WTC11 (cell line): ENCODE measurements at regions not wholly inside any gene's neighbourhood (a gene's known extent, or its start where the extent isn't known, plus 50 kb on each side); places are given as distances from the start of the nearest gene placed in this dataset.

Experiments used
- FOXK1 ChIP-seq: sonication (generic); formaldehyde crosslinking; IDR thresholded peaks from 2 replicates; pipeline ENCODE4 v1.8.0; 2022; ENCODE audit warnings: mild to moderate bottlenecking, moderate library complexity, missing genetic modification reagents
- NR1H2 ChIP-seq: sonication (generic); formaldehyde crosslinking; IDR thresholded peaks from 2 replicates; pipeline ENCODE4 v1.9.0; 2021; ENCODE audit warnings: mild to moderate bottlenecking, moderate library complexity, missing genetic modification reagents
- TCF7 ChIP-seq: sonication (generic); formaldehyde crosslinking; IDR thresholded peaks from 2 replicates; pipeline ENCODE4 v1.8.0; 2022; ENCODE audit warnings: mild to moderate bottlenecking, low read depth, missing genetic modification reagents, moderate library complexity
- ZNF138 ChIP-seq: sonication (generic); formaldehyde crosslinking; conservative IDR thresholded peaks from 2 replicates; pipeline ENCODE4 v1.8.1; 2022; ENCODE audit warnings: mild to moderate bottlenecking, moderate library complexity, missing genetic modification reagents
- ZNF232 ChIP-seq: sonication (generic); formaldehyde crosslinking; IDR thresholded peaks from 2 replicates; pipeline ENCODE4 v1.8.0; 2022; ENCODE audit warnings: mild to moderate bottlenecking, missing genetic modification reagents
- TF ChIP-seq, protein P1 (sequence below): sonication (generic); formaldehyde crosslinking; IDR thresholded peaks from 2 replicates; pipeline ENCODE4 v1.8.1; 2022; ENCODE audit warnings: mild to moderate bottlenecking, missing genetic modification reagents, moderate library complexity, borderline replicate concordance
- TF ChIP-seq, protein P2 (sequence below): fragments of 200-600 bp; IDR thresholded peaks from 2 replicates; pipeline ENCODE4 v1.8.0; 2022; ENCODE audit warnings: antibody characterized with exemption
- TF ChIP-seq, protein P3 (sequence below): sonication (generic); formaldehyde crosslinking; IDR thresholded peaks from 2 replicates; pipeline ENCODE4 v1.8.1; 2022; ENCODE audit warnings: low read depth, mild to moderate bottlenecking, moderate library complexity, missing genetic modification reagents, borderline replicate concordance
- TF ChIP-seq, protein P4 (sequence below): sonication (generic); formaldehyde crosslinking; IDR thresholded peaks from 2 replicates; pipeline ENCODE4 v1.8.1; 2023; ENCODE audit warnings: mild to moderate bottlenecking, missing genetic modification reagents

DNA sequence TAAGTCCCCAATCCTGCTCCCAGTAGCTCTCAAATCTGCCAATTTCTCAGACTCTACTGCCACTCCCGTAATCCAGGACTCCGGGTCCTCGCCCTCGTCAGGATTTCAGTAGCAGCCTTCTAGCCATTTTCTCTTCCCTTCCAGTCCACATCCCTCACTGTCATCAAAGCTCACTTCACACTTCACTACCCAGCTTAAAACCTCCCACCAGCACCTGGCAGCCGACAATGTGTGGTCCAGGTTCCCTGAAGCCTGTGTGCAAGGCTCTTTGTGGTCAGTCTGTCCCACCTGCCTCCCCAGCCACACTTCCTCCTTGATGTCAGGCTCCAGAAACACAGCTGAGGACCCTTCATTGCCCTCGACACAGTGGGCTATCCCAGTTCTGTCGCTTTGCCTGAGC is 304.5 kb upstream of the ROPN1 start:
- TF ChIP-seq, protein P1, sequence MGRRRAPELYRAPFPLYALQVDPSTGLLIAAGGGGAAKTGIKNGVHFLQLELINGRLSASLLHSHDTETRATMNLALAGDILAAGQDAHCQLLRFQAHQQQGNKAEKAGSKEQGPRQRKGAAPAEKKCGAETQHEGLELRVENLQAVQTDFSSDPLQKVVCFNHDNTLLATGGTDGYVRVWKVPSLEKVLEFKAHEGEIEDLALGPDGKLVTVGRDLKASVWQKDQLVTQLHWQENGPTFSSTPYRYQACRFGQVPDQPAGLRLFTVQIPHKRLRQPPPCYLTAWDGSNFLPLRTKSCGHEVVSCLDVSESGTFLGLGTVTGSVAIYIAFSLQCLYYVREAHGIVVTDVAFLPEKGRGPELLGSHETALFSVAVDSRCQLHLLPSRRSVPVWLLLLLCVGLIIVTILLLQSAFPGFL (CRISPR knock-in tag) = no peak
- TF ChIP-seq NR1H2 (CRISPR knock-in tag) (no peak), FOXK1 (CRISPR knock-in tag) (no peak), TCF7 (CRISPR knock-in tag) (no peak), ZNF232 (CRISPR knock-in tag) (no peak), ZNF138 (CRISPR knock-in tag) (no peak)
- TF ChIP-seq, protein P2, sequence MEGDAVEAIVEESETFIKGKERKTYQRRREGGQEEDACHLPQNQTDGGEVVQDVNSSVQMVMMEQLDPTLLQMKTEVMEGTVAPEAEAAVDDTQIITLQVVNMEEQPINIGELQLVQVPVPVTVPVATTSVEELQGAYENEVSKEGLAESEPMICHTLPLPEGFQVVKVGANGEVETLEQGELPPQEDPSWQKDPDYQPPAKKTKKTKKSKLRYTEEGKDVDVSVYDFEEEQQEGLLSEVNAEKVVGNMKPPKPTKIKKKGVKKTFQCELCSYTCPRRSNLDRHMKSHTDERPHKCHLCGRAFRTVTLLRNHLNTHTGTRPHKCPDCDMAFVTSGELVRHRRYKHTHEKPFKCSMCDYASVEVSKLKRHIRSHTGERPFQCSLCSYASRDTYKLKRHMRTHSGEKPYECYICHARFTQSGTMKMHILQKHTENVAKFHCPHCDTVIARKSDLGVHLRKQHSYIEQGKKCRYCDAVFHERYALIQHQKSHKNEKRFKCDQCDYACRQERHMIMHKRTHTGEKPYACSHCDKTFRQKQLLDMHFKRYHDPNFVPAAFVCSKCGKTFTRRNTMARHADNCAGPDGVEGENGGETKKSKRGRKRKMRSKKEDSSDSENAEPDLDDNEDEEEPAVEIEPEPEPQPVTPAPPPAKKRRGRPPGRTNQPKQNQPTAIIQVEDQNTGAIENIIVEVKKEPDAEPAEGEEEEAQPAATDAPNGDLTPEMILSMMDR = no peak
- TF ChIP-seq, protein P3, sequence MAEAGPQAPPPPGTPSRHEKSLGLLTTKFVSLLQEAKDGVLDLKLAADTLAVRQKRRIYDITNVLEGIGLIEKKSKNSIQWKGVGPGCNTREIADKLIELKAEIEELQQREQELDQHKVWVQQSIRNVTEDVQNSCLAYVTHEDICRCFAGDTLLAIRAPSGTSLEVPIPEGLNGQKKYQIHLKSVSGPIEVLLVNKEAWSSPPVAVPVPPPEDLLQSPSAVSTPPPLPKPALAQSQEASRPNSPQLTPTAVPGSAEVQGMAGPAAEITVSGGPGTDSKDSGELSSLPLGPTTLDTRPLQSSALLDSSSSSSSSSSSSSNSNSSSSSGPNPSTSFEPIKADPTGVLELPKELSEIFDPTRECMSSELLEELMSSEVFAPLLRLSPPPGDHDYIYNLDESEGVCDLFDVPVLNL = no peak
- TF ChIP-seq, protein P4, sequence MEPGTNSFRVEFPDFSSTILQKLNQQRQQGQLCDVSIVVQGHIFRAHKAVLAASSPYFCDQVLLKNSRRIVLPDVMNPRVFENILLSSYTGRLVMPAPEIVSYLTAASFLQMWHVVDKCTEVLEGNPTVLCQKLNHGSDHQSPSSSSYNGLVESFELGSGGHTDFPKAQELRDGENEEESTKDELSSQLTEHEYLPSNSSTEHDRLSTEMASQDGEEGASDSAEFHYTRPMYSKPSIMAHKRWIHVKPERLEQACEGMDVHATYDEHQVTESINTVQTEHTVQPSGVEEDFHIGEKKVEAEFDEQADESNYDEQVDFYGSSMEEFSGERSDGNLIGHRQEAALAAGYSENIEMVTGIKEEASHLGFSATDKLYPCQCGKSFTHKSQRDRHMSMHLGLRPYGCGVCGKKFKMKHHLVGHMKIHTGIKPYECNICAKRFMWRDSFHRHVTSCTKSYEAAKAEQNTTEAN (CRISPR knock-in tag) = no peak
